ENCODE measurements at regions not wholly inside any gene's neighbourhood (a gene's known extent, or its start where the extent isn't known, plus 50 kb on each side); places are given as distances from the start of the nearest gene placed in this dataset.

DNA sequence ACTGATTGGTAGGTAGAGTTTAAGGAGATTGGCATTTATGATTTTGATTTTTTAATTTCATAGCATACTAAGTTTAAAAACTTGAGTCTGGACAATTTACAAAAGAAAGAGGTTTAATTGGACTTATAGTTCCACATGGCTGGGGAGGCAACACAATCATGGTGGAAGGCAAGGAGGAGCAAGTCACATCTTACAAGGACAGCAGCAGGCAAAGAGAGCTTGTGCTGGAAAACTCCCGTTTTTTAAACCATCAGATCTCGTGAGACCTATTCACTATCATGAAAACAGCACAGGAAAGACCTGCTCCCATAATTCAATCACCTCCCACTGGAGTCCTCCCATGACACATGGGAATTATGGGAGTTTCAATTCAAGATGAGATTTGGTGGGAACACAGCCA, 630.9 kb upstream of the NR2F2 start:
- TF ChIP-seq ZC3H10 (CRISPR knock-in tag; IDR thresholded peaks at IDR 0.05) (no peak), PPARA (CRISPR knock-in tag; IDR thresholded peaks at IDR 0.05; ENCODE audit: borderline replicate concordance) (no peak), ZFP3 (CRISPR knock-in tag; IDR thresholded peaks at IDR 0.05) (no peak), GLIS3 (CRISPR knock-in tag; IDR thresholded peaks at IDR 0.05) (no peak), ARNTL (CRISPR knock-in tag; IDR thresholded peaks at IDR 0.05; ENCODE audit: borderline replicate concordance, low read depth) (no peak), ZNF8 (CRISPR knock-in tag; IDR thresholded peaks at IDR 0.05) (no peak)
- TF ChIP-seq, protein P1, sequence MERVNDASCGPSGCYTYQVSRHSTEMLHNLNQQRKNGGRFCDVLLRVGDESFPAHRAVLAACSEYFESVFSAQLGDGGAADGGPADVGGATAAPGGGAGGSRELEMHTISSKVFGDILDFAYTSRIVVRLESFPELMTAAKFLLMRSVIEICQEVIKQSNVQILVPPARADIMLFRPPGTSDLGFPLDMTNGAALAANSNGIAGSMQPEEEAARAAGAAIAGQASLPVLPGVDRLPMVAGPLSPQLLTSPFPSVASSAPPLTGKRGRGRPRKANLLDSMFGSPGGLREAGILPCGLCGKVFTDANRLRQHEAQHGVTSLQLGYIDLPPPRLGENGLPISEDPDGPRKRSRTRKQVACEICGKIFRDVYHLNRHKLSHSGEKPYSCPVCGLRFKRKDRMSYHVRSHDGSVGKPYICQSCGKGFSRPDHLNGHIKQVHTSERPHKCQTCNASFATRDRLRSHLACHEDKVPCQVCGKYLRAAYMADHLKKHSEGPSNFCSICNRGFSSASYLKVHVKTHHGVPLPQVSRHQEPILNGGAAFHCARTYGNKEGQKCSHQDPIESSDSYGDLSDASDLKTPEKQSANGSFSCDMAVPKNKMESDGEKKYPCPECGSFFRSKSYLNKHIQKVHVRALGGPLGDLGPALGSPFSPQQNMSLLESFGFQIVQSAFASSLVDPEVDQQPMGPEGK (CRISPR knock-in tag; IDR thresholded peaks at IDR 0.05; ENCODE audit: borderline replicate concordance): no peak

Measured in SK-N-SH treated with all-trans-retinoic acid at 6 μM for 48 hours (cell line).